ENCODE measurements at regions not wholly inside any gene's neighbourhood (a gene's known extent, or its start where the extent isn't known, plus 50 kb on each side); places are given as distances from the start of the nearest gene placed in this dataset.

DNA sequence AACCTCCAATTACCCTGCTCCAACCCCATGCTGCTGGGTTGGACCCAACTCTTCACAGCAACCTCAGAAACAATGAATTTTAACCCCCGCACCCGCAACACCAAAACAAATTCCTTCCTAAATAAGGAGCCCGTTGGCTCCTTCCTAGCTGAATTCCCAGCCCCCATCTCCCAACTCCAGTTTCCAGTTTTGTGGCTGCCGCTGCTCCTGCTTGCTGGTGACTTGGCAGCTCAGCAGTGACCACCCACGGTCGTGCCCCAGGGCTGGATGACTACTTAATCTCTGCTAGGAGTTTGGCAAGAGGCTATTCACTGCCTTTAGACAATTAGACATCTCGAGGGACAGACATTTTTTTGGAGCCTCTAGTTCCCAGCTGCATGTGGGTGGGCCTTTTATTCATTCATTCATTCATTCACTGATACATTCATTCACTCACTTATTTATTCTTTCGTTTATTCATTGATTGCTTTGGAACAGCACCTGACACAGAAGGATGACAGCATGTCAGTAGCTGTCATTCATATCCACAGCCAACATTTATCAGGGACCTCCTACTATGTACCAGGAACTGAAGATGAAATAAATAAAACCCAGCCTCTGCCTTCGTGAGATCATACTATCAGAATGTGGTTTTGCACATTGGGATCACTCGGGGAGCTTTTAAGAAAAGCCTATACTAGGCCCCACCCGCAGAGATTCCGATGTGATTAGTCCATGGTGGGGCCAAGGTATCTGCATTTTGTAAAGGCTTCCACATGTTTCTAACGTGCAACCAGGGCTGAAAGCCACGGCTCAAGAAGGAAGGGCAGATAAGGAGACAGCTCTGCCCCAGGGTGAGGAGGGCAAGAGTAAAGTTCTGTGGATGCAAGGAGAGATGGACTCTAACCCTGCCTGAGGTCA lies 256.5 kb downstream of the SHQ1 start:
- peak; percentile 97 for DNase-seq (ENCODE audit: low spot score)

- no peak for DNase-seq (ENCODE audit: low spot score)
Measured at GRCh38 chr3:72590732-72591221, 257.5 kb downstream of the SHQ1 start.

DNA sequence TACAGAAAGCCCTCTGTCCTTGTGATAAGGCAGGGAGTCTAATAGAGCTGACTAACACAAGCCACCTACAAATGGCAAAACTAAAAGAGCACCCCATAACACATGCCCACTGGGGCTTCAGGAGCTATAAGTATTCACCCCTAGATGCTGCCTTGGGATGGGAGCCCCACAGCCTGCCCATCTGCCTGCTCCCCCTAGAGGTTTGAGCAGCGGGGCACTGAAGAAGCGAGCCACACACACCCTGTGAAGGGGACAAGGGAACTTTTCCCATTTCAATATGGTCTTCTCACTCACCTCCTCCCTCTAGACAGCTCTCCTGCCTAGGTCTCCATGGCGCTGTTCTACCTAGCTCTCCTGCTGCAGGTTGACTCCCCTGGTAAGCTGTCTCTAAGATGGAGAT lies 261.0 kb downstream of the SHQ1 start:
- no peak for DNase-seq (ENCODE audit: low spot score)

DNA sequence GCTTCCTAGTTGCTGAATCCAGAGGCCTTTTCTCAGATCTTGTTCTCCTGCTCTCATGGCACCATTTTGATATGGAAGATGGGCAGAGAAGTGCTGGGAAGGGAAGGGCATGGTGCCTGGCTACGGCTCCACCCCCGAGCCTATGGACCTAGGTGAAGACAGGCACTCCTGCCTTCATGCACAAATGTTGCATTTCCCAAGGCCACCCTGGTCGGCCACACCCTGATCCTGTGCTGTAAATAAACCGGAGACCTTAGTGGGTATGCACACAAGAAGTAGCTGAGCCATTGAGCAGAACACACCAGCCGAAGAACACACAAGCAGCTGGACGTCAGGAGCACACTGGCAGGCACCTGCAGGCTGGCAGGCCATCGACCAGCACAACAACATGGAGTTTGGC lies 261.6 kb downstream of the SHQ1 start:
- no peak for DNase-seq (ENCODE audit: low spot score)

DNA sequence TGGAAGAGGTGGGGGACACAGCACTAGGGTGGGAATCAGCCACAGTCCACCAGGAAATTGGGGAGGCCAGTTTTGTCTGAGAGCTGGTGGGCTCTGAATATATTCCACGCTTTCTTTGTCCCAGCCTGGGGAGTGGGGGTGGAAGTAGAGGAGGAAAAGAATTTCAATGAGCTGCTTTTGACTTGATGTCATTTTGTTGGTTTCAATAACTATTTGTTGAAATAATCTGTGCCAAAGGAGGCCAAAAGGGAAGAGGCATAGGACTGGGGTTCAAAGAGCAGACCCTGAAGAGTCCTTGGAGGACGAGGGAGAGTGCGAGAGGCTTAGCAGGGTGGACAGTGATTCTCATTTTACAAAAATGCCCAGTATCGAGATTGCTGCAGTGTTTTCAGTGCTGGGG lies 262.3 kb downstream of the SHQ1 start:
- no peak for DNase-seq (ENCODE audit: low spot score)

GRCh38 chr3:72584262-72584661 lies 264.0 kb downstream of the SHQ1 start:
- no peak for DNase-seq (ENCODE audit: low spot score)

DNA sequence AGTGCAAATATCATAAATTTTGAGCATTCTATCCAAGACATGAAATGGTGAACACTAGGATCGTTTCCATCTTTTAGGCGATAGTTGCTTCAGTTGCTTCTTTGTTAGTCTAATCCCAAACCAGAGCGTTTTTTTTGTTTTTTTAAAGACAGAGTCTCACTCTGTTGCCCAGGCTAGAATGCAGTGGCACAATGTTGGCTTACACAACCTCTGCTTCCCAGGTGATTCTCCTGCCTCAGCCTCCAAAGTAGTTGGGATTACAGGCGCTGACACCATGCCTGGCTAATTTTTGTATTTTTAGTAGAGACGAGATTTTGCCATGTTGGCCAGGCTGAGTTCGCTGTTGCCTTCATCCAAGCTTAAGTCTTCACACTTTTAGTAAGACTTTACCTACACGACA lies 265.3 kb downstream of the SHQ1 start:
- DNase-seq (ENCODE audit: low spot score), result no peak

DNA sequence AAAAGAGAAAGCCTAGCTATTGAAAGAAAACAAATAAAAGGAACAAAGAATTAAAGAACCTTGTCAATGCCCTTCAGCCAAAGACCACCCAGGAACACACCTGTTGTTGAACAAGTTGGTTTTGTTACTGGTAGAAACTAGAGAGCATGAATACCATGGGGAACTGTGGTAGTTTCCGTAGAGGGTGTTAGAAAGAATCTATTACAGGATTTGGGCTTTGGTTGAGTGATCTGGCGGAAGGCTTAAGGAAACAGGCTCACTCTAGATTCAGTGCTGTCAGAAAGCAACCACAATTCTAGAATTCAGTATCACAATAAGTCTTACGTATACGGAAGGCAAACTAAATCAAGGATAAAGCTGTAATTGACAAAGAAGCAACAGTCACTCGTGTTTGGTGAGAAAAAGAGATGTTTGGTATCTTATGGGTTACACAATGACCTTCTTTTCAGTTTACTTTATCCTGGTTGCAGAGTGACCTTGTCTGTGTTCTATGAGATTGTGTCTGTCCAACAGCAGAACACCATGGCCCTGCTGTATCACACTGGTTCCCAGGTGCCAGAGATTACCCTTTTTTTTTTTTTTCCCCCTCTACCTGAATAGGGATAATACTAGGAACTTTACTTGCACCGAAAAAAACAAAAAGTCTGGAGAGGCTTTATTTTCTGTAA lies 265.9 kb downstream of the SHQ1 start:
- DNase-seq (ENCODE audit: low spot score), result no peak

- DNase-seq (ENCODE audit: low spot score), result no peak
Measured at GRCh38 chr3:72580900-72581299, 267.3 kb downstream of the SHQ1 start.

GRCh38 chr3:72580246-72580756 lies 267.9 kb downstream of the SHQ1 start:
- DNase-seq (ENCODE audit: low spot score), result no peak

GRCh38 chr3:72579581-72580245 lies 268.5 kb downstream of the SHQ1 start:
- DNase-seq (ENCODE audit: low spot score), result no peak

GRCh38 chr3:72579191-72579580 lies 269.1 kb downstream of the SHQ1 start:
- no peak for DNase-seq (ENCODE audit: low spot score)

GRCh38 chr3:72577190-72577589 lies 271.1 kb downstream of the SHQ1 start:
- no peak for DNase-seq (ENCODE audit: low spot score)

DNA sequence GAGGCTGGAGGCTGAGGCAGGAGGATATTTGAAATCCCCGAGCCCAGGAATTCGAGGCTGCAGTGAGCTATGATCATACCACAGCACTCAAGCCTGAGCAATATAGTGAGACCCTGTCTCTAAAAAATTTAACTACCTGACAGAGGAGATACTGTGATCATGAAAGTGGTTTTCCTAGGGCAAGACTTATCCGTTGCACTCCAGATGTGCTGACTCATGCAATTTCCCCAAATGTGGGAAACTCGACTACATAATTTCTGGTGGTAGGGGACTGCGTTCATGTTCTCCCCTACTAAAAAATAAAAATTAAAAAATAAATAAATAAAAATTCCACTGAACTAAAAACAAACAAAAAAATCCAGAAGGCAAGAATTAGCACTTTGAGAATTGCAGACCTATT lies 271.7 kb downstream of the SHQ1 start:
- DNase-seq (ENCODE audit: low spot score), result no peak

- DNase-seq (ENCODE audit: low spot score), result no peak
Measured at GRCh38 chr3:72574144-72574543, 274.1 kb downstream of the SHQ1 start.

DNA sequence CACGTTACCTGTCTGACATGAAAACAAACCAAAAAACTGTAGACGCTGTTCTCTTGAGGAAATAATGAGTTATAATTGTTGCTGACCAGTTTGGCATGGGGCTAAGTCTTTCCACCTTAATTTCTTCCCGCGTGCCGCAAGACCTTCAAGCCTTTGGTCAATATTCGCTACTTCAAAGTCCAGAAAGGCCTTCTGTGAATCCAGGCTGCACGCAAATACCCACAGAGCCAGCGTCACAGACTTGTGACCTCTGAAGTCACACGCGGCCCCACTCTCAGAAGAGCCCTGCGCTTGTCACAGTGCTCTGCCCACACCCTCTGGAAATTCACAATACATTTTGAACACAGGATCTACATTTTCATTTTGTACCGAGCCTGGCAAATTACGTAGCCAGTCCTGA lies 275.2 kb downstream of the SHQ1 start:
- no peak for DNase-seq (ENCODE audit: low spot score)

DNA sequence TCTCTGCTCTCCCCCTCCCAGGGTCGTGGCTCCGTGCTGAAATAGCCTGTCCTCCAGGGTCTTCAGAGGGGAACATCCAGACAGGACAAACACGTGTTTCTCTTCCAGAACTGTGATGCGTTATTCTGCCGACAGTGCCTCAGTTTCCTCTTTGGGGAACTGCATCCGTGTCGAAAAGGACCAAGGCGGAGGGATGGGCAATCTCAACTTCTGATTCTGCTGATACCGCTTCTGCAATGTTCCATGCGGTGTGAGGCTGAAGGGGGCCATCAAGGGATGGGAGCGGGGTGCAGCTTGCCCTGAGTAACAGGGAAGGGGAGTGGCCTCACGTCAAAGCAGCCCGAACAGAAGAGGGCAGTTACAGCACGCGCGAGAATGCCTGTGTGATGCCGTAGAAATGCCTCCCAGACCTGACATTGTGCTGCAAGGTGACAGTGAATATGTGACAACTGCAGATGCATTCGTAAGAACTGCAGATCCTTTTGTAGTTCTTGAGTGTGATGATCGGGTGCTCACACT lies 275.7 kb downstream of the SHQ1 start:
- no peak for DNase-seq (ENCODE audit: low spot score)

DNA sequence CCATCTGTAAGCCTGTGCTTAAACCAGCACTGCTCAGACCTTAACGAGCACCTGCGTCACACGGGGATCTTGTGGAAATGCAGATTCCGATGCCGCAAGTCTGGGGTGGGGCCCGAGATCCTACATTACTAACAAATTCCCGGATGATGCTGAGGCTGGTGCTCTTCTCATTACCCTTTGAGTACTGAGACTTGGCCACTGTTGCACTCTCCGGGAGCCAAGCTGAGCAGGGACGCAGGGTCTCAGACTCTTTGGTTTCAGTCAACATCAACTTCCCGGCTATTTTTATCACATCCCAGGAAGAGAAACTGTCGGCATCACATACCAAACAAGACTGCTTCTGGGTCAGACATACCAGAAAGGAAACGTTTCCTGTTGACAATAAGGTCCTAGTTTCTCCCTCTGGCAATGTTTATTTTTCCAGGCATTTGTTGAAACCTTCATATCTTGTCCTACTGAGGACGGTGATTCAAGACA lies 276.6 kb downstream of the SHQ1 start:
- no peak for DNase-seq (ENCODE audit: low spot score)

- DNase-seq (ENCODE audit: low spot score), result no peak
Measured at GRCh38 chr3:72571052-72571451, 277.2 kb downstream of the SHQ1 start.

GRCh38 chr3:72569754-72570440 lies 278.3 kb downstream of the SHQ1 start:
- no peak for DNase-seq (ENCODE audit: low spot score)

GRCh38 chr3:72568083-72568482 lies 280.2 kb downstream of the SHQ1 start:
- no peak for DNase-seq (ENCODE audit: low spot score)

Data from H4 (cell line).